Stimulated activated CD4-positive, alpha-beta T cell treated with anti-CD3 and anti-CD28 coated beads, Interleukin-4, amount 100 ng/mL, for 48 hours (primary cell): ENCODE measurements at regions not wholly inside any gene's neighbourhood (a gene's known extent, or its start where the extent isn't known, plus 50 kb on each side); places are given as distances from the start of the nearest gene placed in this dataset.

ENCODE experiments used
- DNase-seq, 2 donors: peaks; one replicate each; pipeline ENCODE4 v3.0.0-alpha.2; 2020; ENCODE audit warnings: low read depth in 2 of 2

- no peak for DNase-seq
These were observed 87.0 kb upstream of the ALDH1L1 start for GRCh38 chr3:126267169-126267975.

- DNase-seq: no peak
These were observed 86.4 kb upstream of the ALDH1L1 start for GRCh38 chr3:126266850-126267168.

GRCh38 chr3:126266291-126266840, 86.0 kb upstream of the ALDH1L1 start:
- no peak for DNase-seq

- no peak for DNase-seq
These were observed 84.6 kb upstream of the ALDH1L1 start for GRCh38 chr3:126264952-126265351.

GRCh38 chr3:126264381-126264780, 84.0 kb upstream of the ALDH1L1 start:
- DNase-seq: no peak

GRCh38 chr3:126263971-126264370, 83.6 kb upstream of the ALDH1L1 start:
- DNase-seq: no peak

GRCh38 chr3:126263539-126263938, 83.2 kb upstream of the ALDH1L1 start:
- DNase-seq: no peak

- no peak for DNase-seq
These were observed 81.8 kb upstream of the ALDH1L1 start for GRCh38 chr3:126262227-126262626.

- DNase-seq: no peak
These were observed 80.7 kb upstream of the ALDH1L1 start for GRCh38 chr3:126261037-126261436.

- DNase-seq: peak; percentile 4 to 9
These were observed 79.3 kb upstream of the ALDH1L1 start for GRCh38 chr3:126259411-126260391.

GRCh38 chr3:126258670-126259069, 78.3 kb upstream of the ALDH1L1 start:
- DNase-seq: no peak

- no peak for DNase-seq
These were observed 77.6 kb upstream of the ALDH1L1 start for GRCh38 chr3:126257984-126258383.

- no peak for DNase-seq
These were observed 76.8 kb upstream of the ALDH1L1 start for GRCh38 chr3:126257174-126257573.

- DNase-seq: no peak
These were observed 75.9 kb upstream of the ALDH1L1 start for GRCh38 chr3:126256251-126256650.

- no peak for DNase-seq
These were observed 72.7 kb upstream of the ALDH1L1 start for GRCh38 chr3:126253072-126253471.

GRCh38 chr3:126252373-126252772, 72.0 kb upstream of the ALDH1L1 start:
- no peak for DNase-seq

GRCh38 chr3:126245811-126246727, 65.7 kb upstream of the ALDH1L1 start:
- no peak for DNase-seq
